ENCODE measurements at regions not wholly inside any gene's neighbourhood (a gene's known extent, or its start where the extent isn't known, plus 50 kb on each side); places are given as distances from the start of the nearest gene placed in this dataset.

DNA sequence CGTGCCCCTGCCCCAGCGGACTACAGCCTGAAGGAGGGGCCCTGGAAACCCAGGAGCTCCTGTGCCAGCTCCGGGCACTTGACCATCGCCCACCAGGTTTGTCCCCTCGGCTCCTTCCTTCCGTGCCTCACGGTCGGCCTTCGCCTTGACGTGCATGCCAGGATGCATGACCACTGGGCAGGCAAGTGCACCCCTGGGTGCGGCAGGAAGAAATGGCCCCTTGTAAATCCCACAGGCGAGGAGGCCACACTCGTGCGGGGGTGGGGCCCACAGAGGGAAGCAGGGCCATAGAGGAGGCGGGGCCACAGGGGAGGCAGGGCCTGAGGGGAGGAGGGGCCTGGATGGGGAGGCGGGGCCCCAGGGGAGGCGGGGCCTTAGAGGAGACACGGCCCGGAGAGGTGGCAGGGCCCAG, 81.7 kb downstream of the YTHDF1 start:
- no peak overlapping the region for H3K4me3 ChIP-seq
- H3K36me3 ChIP-seq = no peaks in the 10 kb centered on the region
- no peaks in the 10 kb centered on the region for H4K20me1 ChIP-seq
- H3K27me3 ChIP-seq = 0 out of 2 replicates have a peak, but pooled peaks cover 3% of the 10 kb centered on the region
- H3K27ac ChIP-seq = no peak overlapping the region
- H3K9me3 ChIP-seq = no peaks in the 10 kb centered on the region
- peaks cover 61% of the 10 kb centered on the region for H3K4me1 ChIP-seq
- H3K9ac ChIP-seq = no peak overlapping the region
- no peak for TF ChIP-seq Cebpa-rat (IDR thresholded peaks at IDR 0.05)
- no peak overlapping the region for H3K4me2 ChIP-seq

DNA sequence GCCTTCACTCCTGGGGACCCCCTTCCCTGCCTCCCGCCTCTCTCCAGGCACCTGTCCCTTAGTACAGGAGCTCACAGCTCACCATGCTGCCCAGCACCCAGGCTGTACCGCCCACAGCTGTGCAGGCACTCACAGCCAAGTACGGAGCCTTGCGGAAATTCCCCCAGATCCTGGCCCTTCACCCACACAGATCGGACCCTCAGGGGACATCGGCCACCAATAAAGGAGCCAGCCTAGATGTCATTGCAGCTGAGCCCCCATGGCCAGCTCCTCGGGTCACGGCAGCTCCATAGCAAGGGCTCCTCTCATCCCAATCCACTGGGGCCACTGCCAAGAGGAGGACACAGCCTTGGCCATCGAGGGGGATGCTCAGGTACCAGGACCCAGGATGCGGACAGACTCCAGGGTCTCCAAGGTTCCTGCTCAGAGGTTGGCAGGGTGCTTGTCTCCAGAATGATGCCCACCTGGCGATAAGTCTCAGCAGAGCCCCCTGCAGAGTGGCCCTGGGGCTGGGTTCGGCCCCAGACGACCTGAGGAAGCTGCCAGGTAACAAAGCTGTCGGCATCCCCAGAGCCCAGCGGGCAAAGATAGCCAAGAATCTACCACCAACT, 82.3 kb downstream of the YTHDF1 start:
- H3K9me3 ChIP-seq = no peaks in the 10 kb centered on the region
- H3K27ac ChIP-seq = 0 out of 2 replicates have a peak overlapping the region, but pooled peaks have one; percentile 22
- H3K9ac ChIP-seq = peak overlapping the region; percentile 38; the same call in 1 of the 2 replicates
- peak overlapping the region; percentile 72 for H3K4me2 ChIP-seq
- H3K4me3 ChIP-seq = no peak overlapping the region
- no peaks in the 10 kb centered on the region for H4K20me1 ChIP-seq
- no peaks in the 10 kb centered on the region for H3K36me3 ChIP-seq
- H3K4me1 ChIP-seq = peaks cover 61% of the 10 kb centered on the region
- 0 out of 2 replicates have a peak, but pooled peaks cover 3% of the 10 kb centered on the region for H3K27me3 ChIP-seq
- no peak for TF ChIP-seq Cebpa-rat (IDR thresholded peaks at IDR 0.05)

DNA sequence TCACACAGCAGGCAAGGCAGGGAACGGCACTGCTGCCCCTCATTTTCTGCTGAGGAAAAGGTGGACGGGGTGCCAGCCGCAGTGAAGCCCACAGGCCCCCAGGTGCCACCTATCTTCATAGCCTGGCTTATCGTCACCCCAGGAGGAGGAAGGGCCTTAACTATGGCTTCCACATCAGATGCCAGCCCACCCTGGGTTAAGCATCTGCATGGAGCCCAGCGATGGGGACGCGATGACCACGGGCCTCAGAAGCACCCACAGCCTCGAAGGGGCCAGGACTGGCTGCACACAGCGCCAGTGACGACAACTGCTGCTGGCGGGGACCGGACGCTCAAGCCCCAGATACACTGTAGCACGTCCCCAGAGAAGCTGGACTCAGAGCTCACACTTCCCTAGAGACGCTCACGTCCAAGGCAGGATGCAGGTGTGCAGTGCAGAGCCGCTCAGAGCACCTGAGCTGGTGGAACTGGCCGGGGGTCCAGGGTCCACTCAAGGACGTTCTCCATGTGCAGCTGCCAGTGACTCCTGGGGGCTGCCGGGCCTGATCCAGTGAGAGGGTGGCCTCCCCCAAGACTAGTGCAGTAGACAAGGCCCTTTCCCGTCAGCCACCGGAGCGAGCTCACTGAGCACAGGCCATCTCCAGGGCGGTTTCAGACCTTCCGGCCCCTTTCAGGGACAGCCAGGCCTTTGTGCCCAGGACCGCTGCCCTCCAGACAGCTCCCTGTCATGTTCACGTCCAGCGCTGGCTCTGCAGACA, 83.0 kb downstream of the YTHDF1 start:
- Histone ChIP-seq H3K9me3 (no peaks in the 10 kb centered on the region), H3K9ac (peak overlapping the region; percentile 38; the same call in 1 of the 2 replicates), H3K4me3 (no peak overlapping the region), H3K4me2 (peak overlapping the region; percentile 72), H4K20me1 (no peaks in the 10 kb centered on the region), H3K36me3 (no peaks in the 10 kb centered on the region), H3K4me1 (peaks cover 54% of the 10 kb centered on the region), H3K27ac (0 out of 2 replicates have a peak overlapping the region, but pooled peaks have one; percentile 22), H3K27me3 (0 out of 2 replicates have a peak, but pooled peaks cover 3% of the 10 kb centered on the region)
- TF ChIP-seq Cebpa-rat (IDR thresholded peaks at IDR 0.05) = no peak

DNA sequence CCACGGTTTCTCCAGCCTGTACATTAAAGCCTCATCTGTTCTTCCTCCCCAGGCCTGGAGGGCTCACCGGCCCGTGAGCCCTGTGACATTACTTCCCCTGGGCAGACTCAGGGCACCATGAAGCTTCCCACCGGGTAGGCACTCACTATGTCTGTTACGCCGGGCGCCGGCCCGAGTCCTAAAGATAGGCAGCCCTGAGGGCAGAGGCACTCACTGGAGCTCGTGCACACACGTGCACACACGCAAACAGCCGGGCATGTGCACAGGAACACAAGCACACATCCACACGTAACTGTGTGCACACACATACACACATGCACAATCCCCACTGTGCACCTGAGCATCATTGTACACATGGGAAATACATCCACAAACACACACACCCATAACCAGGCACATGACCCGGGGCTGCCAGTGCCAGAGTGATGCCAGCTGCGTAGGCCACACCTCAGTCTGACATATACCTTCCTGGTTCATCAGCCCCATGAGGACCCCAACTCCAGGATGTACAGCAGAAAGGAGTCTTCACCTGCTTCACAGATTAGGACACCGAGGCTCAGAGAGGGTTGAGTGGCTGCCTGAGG, 83.7 kb downstream of the YTHDF1 start:
- H4K20me1 ChIP-seq = no peaks in the 10 kb centered on the region
- H3K36me3 ChIP-seq = no peaks in the 10 kb centered on the region
- H3K4me1 ChIP-seq = peaks cover 52% of the 10 kb centered on the region
- no peak overlapping the region for H3K4me3 ChIP-seq
- no peak for TF ChIP-seq Cebpa-rat (IDR thresholded peaks at IDR 0.05)
- H3K4me2 ChIP-seq = peak overlapping the region; percentile 72
- no peak overlapping the region for H3K27ac ChIP-seq
- H3K27me3 ChIP-seq = 0 out of 2 replicates have a peak, but pooled peaks cover 3% of the 10 kb centered on the region
- H3K9me3 ChIP-seq = no peaks in the 10 kb centered on the region
- H3K9ac ChIP-seq = no peak overlapping the region

DNA sequence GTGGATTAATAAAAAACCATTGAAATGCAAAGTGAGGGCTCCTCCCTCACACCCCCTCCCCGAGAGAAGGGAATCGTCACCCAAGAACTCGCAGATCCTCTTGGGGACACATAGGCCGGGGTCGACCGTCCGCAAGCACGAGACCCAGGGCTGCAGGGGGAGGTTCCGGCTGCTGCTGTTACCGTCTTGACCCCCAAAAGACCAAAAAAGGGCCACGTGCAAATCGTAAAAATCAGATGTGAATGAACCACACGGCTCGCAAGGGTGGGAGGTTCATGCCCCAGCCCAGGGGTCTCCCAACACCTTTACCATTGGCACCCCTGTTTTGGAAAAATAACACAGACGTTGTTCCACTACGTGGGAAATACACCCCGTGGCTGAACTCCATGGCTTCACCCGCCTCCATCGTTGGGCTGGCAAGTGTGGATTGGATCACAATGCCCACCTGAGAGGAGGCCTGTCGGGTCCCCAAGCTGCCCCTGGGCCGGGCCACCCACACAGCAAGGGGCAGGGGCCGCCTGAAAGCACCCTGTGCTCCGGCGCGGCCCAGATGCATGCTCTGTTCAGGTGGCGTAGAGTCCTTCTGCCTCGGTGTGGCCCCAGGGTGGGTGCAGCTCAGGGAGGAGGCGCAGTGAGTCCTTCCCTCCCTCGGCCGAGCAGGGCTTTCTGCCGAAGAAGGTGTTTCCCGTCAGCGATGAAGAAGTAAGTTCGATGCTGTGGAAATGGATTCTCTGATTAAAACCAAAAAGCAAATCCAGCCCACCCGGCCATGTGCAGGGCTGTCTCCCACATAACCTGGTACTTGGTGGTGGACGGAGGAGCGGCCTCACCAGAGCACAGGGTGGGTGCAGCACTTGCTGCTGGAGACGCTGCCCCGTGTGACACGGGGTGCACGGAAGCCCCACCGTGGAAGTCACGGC, 85.0 kb downstream of the YTHDF1 start:
- 0 out of 2 replicates have a peak, but pooled peaks cover 3% of the 10 kb centered on the region for H3K27me3 ChIP-seq
- H3K4me3 ChIP-seq = no peak overlapping the region
- no peaks in the 10 kb centered on the region for H4K20me1 ChIP-seq
- no peaks in the 10 kb centered on the region for H3K9me3 ChIP-seq
- no peak overlapping the region for H3K9ac ChIP-seq
- H3K36me3 ChIP-seq = no peaks in the 10 kb centered on the region
- no peak for TF ChIP-seq Cebpa-rat (IDR thresholded peaks at IDR 0.05)
- H3K27ac ChIP-seq = no peak overlapping the region
- peaks cover 62% of the 10 kb centered on the region for H3K4me1 ChIP-seq
- no peak overlapping the region; the same call in 1 of the 2 replicates for H3K4me2 ChIP-seq

DNA sequence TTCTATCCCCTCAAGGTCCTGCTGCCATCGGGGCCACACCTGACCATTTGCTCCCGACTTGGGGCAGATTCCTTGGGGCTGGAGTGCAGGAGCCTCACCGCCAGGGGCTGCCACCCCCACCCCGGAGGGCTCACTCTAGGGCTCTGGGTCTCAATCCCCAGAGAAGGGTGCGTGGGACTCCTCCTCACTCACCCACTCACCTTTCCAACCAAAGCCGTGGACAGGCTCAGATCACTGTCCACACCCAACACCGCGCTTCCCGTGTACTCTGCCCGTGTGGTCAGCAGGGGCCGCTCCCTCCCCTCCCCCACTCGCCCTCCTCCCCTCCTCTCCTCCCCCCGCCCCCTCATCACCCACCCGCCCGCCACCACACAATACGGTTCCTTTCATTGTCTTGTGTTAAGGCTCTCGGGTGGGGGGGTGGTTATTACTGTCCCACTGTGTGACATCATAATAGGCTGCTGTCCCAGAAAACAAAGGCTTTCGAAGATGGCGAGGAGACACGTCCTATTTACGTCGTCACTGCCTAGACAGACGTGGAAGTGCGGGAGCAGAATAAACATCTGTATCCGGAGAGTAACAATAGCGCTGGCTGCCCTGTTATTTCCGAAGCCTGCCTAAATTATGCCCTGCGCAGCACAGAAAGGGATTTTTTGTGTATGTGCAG, 85.8 kb downstream of the YTHDF1 start:
- Histone ChIP-seq H3K27ac (no peak overlapping the region), H3K4me1 (peaks cover 69% of the 10 kb centered on the region), H3K4me3 (no peak overlapping the region), H4K20me1 (no peaks in the 10 kb centered on the region), H3K9me3 (no peaks in the 10 kb centered on the region), H3K27me3 (0 out of 2 replicates have a peak, but pooled peaks cover 3% of the 10 kb centered on the region), H3K9ac (no peak overlapping the region), H3K36me3 (no peaks in the 10 kb centered on the region), H3K4me2 (peak overlapping the region; percentile 55)
- no peak for TF ChIP-seq Cebpa-rat (IDR thresholded peaks at IDR 0.05)

DNA sequence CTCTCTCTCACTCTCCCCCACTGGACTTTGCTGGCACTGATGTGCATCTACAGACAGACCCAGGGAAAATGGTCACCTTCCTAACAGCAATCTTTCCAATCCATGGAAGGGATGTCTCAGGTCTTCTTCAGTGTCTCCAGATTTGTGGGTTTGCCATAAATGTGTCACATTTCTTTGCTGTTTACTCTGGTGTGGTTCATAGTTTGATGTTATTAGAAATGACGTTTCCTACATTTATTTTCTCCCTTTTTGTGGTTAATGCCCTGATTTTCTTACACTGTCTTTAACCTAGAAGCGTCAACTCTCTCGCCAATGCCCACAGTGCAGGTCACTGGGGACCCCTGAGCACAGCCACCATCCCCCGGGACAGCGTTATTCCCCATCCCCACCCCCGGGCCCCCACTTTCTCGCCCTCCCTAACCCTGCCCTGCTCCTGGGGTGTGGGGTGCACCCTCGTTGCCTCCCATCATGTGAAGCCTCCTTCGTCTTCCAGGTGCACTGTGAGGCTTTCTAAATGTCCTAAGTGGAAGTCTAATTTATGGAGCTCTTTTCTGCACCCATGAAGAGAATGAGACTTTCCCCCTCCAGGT, 86.5 kb downstream of the YTHDF1 start:
- Histone ChIP-seq H3K4me1 (peaks cover 73% of the 10 kb centered on the region), H3K27ac (no peak overlapping the region), H3K36me3 (no peaks in the 10 kb centered on the region), H3K9me3 (no peaks in the 10 kb centered on the region), H3K4me2 (peak overlapping the region; percentile 55), H3K4me3 (no peak overlapping the region), H3K9ac (no peak overlapping the region), H3K27me3 (0 out of 2 replicates have a peak, but pooled peaks cover 3% of the 10 kb centered on the region), H4K20me1 (no peaks in the 10 kb centered on the region)
- no peak for TF ChIP-seq Cebpa-rat (IDR thresholded peaks at IDR 0.05)

DNA sequence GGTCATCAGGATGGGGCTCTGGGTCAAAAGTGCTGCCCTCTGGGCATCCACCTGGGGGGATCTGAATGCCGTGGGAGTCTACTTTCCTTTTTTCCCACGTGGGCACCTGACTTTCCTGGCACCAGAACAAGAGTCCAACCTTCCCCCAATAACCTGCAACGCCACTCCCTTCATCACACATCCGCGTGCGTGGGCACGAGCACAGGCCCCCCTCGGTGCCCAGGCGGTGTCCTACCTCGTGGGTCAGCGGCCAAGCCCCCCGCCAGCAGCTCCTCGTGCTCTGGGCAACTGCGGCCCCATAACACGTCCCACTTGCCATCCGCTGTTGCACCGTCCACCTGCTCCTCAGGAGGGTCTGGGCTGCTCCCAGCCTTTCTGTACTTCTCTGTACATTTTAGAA, 87.0 kb downstream of the YTHDF1 start:
- no peak for TF ChIP-seq Cebpa-rat (IDR thresholded peaks at IDR 0.05)
- Histone ChIP-seq H3K4me3 (no peak overlapping the region), H3K36me3 (no peaks in the 10 kb centered on the region), H3K27ac (no peak overlapping the region), H3K4me1 (peaks cover 73% of the 10 kb centered on the region), H3K9me3 (no peaks in the 10 kb centered on the region), H3K27me3 (0 out of 2 replicates have a peak, but pooled peaks cover 3% of the 10 kb centered on the region), H3K9ac (no peak overlapping the region), H3K4me2 (peak overlapping the region; percentile 55), H4K20me1 (no peaks in the 10 kb centered on the region)
